ENCODE measurements at regions not wholly inside any gene's neighbourhood (a gene's known extent, or its start where the extent isn't known, plus 50 kb on each side); places are given as distances from the start of the nearest gene placed in this dataset.
"Not testable (repeated sequence)": the region's sequence is repeated elsewhere in the genome, so short reads cannot be mapped to it uniquely, and the experiment has no call there.

GRCh38 chr2:60353406-60353800 is 200.1 kb downstream of the BCL11A start:
- DNase-seq = no peak
- H3K36me3 Mint-ChIP-seq (ENCODE audit: insufficient read depth in 2 of 2) = no peaks in the 10 kb centered on the region
- no peak for ATAC-seq (replicated peaks in 1 of 2)
- no peak overlapping the region for H3K4me3 Mint-ChIP-seq
- H3K9me3 Mint-ChIP-seq = no peaks in the 10 kb centered on the region
- peaks cover 14% of the 10 kb centered on the region for H3K4me1 Mint-ChIP-seq (ENCODE audit: low read depth)
- no peaks in the 10 kb centered on the region for H3K27me3 Mint-ChIP-seq (ENCODE audit: low read depth)
- no peak overlapping the region for H3K27ac Mint-ChIP-seq

- H3K4me3 Mint-ChIP-seq = no peak overlapping the region
- ATAC-seq (replicated peaks in 1 of 2) = no peak
- peaks cover 14% of the 10 kb centered on the region for H3K4me1 Mint-ChIP-seq (ENCODE audit: low read depth)
- no peak overlapping the region for H3K27ac Mint-ChIP-seq
- no peaks in the 10 kb centered on the region for H3K27me3 Mint-ChIP-seq (ENCODE audit: low read depth)
- no peaks in the 10 kb centered on the region for H3K36me3 Mint-ChIP-seq (ENCODE audit: insufficient read depth in 2 of 2)
- no peaks in the 10 kb centered on the region for H3K9me3 Mint-ChIP-seq
- DNase-seq = no peak
Measured at GRCh38 chr2:60352491-60353405, 200.7 kb downstream of the BCL11A start.

- no peak for DNase-seq
- Mint-ChIP-seq H3K4me3 (no peak overlapping the region), H3K36me3 (ENCODE audit: insufficient read depth in 2 of 2) (no peaks in the 10 kb centered on the region), H3K9me3 (no peaks in the 10 kb centered on the region), H3K27ac (no peak overlapping the region), H3K27me3 (ENCODE audit: low read depth) (no peaks in the 10 kb centered on the region), H3K4me1 (ENCODE audit: low read depth) (peaks cover 14% of the 10 kb centered on the region)
- no peak for ATAC-seq (replicated peaks in 1 of 2)
Measured at GRCh38 chr2:60351802-60352201, 201.7 kb downstream of the BCL11A start.

- no peak overlapping the region for H3K4me3 Mint-ChIP-seq
- H3K4me1 Mint-ChIP-seq (ENCODE audit: low read depth) = peaks cover 9% of the 10 kb centered on the region
- no peaks in the 10 kb centered on the region for H3K36me3 Mint-ChIP-seq (ENCODE audit: insufficient read depth in 2 of 2)
- DNase-seq = no peak
- H3K9me3 Mint-ChIP-seq = no peaks in the 10 kb centered on the region
- H3K27ac Mint-ChIP-seq = no peak overlapping the region
- ATAC-seq (replicated peaks in 1 of 2) = no peak
- H3K27me3 Mint-ChIP-seq (ENCODE audit: low read depth) = no peaks in the 10 kb centered on the region
Measured at GRCh38 chr2:60351321-60351720, 202.1 kb downstream of the BCL11A start.

- DNase-seq = no peak
- no peaks in the 10 kb centered on the region for H3K36me3 Mint-ChIP-seq (ENCODE audit: insufficient read depth in 2 of 2)
- ATAC-seq (replicated peaks in 1 of 2) = no peak
- peaks cover 4% of the 10 kb centered on the region for H3K4me1 Mint-ChIP-seq (ENCODE audit: low read depth)
- no peaks in the 10 kb centered on the region for H3K27me3 Mint-ChIP-seq (ENCODE audit: low read depth)
- no peak overlapping the region for H3K27ac Mint-ChIP-seq
- H3K9me3 Mint-ChIP-seq = no peaks in the 10 kb centered on the region
- no peak overlapping the region for H3K4me3 Mint-ChIP-seq
Measured at GRCh38 chr2:60350791-60351190, 202.7 kb downstream of the BCL11A start.

- H3K4me1 Mint-ChIP-seq (ENCODE audit: low read depth) = no peaks in the 10 kb centered on the region
- no peak for DNase-seq
- no peaks in the 10 kb centered on the region for H3K36me3 Mint-ChIP-seq (ENCODE audit: insufficient read depth in 2 of 2)
- ATAC-seq (replicated peaks in 1 of 2) = no peak
- H3K27me3 Mint-ChIP-seq (ENCODE audit: low read depth) = peaks cover 7% of the 10 kb centered on the region
- H3K9me3 Mint-ChIP-seq = no peaks in the 10 kb centered on the region
- no peak overlapping the region for H3K27ac Mint-ChIP-seq
- no peak overlapping the region for H3K4me3 Mint-ChIP-seq
Measured at GRCh38 chr2:60347781-60348180, 205.7 kb downstream of the BCL11A start.

- H3K4me3 Mint-ChIP-seq; DNase-seq; ATAC-seq (replicated peaks in 1 of 2); H3K4me1 Mint-ChIP-seq (ENCODE audit: low read depth); H3K27ac Mint-ChIP-seq; H3K36me3 Mint-ChIP-seq (ENCODE audit: insufficient read depth in 2 of 2); H3K9me3 Mint-ChIP-seq: not testable (repeated sequence)
- H3K27me3 Mint-ChIP-seq (ENCODE audit: low read depth) = peaks cover 15% of the 10 kb centered on the region
Measured at GRCh38 chr2:60342491-60342890, 211.0 kb downstream of the BCL11A start.

GRCh38 chr2:60341151-60341550 is 212.3 kb downstream of the BCL11A start:
- H3K27ac Mint-ChIP-seq = no peak overlapping the region
- no peak for ATAC-seq (replicated peaks in 1 of 2)
- H3K9me3 Mint-ChIP-seq = peaks cover 0 to 2% of the 10 kb centered on the region in 2 donors
- H3K36me3 Mint-ChIP-seq (ENCODE audit: insufficient read depth in 2 of 2) = no peaks in the 10 kb centered on the region
- H3K27me3 Mint-ChIP-seq (ENCODE audit: low read depth) = peaks cover 15% of the 10 kb centered on the region
- no peak overlapping the region for H3K4me3 Mint-ChIP-seq
- H3K4me1 Mint-ChIP-seq (ENCODE audit: low read depth) = no peaks in the 10 kb centered on the region
- no peak for DNase-seq

GRCh38 chr2:60339286-60339685 is 214.2 kb downstream of the BCL11A start:
- Mint-ChIP-seq H3K4me3 (no peak overlapping the region), H3K4me1 (ENCODE audit: low read depth) (no peaks in the 10 kb centered on the region), H3K36me3 (ENCODE audit: insufficient read depth in 2 of 2) (no peaks in the 10 kb centered on the region)

GRCh38 chr2:60337142-60337497 is 216.3 kb downstream of the BCL11A start:
- Mint-ChIP-seq H3K4me3 (no peak overlapping the region), H3K4me1 (ENCODE audit: low read depth) (no peaks in the 10 kb centered on the region), H3K9me3 (peaks cover 0 to 2% of the 10 kb centered on the region in 2 donors), H3K27ac (no peak overlapping the region), H3K36me3 (ENCODE audit: insufficient read depth in 2 of 2) (no peaks in the 10 kb centered on the region), H3K27me3 (ENCODE audit: low read depth) (peaks cover 8% of the 10 kb centered on the region)
- DNase-seq (no peak), ATAC-seq (replicated peaks in 1 of 2) (no peak)

More at GRCh38 chr2:60339286-60339685, 214.2 kb downstream of the BCL11A start:
- Mint-ChIP-seq H3K27me3 (ENCODE audit: low read depth) (peaks cover 8% of the 10 kb centered on the region), H3K27ac (no peak overlapping the region), H3K9me3 (peaks cover 0 to 2% of the 10 kb centered on the region in 2 donors)
- ATAC-seq (replicated peaks in 1 of 2) = no peak
- DNase-seq = no peak

- ATAC-seq (replicated peaks in 1 of 2) (no peak), DNase-seq (no peak)
- Mint-ChIP-seq H3K9me3 (peaks cover 0 to 2% of the 10 kb centered on the region in 2 donors), H3K27me3 (ENCODE audit: low read depth) (peaks cover 8% of the 10 kb centered on the region), H3K4me1 (ENCODE audit: low read depth) (no peaks in the 10 kb centered on the region), H3K4me3 (no peak overlapping the region), H3K27ac (no peak overlapping the region), H3K36me3 (ENCODE audit: insufficient read depth in 2 of 2) (no peaks in the 10 kb centered on the region)
Measured at GRCh38 chr2:60336442-60337141, 216.9 kb downstream of the BCL11A start.

- no peaks in the 10 kb centered on the region for H3K4me1 Mint-ChIP-seq (ENCODE audit: low read depth)
- no peak overlapping the region for H3K4me3 Mint-ChIP-seq
- ATAC-seq (replicated peaks in 1 of 2) = no peak
- no peak for DNase-seq
- H3K9me3 Mint-ChIP-seq = peaks cover 0 to 2% of the 10 kb centered on the region in 2 donors
- H3K36me3 Mint-ChIP-seq (ENCODE audit: insufficient read depth in 2 of 2) = no peaks in the 10 kb centered on the region
- H3K27me3 Mint-ChIP-seq (ENCODE audit: low read depth) = peaks cover 8% of the 10 kb centered on the region
- no peak overlapping the region for H3K27ac Mint-ChIP-seq
Measured at GRCh38 chr2:60335533-60336237, 217.8 kb downstream of the BCL11A start.

GRCh38 chr2:60334610-60335009 is 218.8 kb downstream of the BCL11A start:
- DNase-seq (no peak), ATAC-seq (replicated peaks in 1 of 2) (no peak)

More at GRCh38 chr2:60334610-60335009, 218.8 kb downstream of the BCL11A start:
- Mint-ChIP-seq H3K4me1 (ENCODE audit: low read depth) (no peaks in the 10 kb centered on the region), H3K4me3 (no peak overlapping the region), H3K9me3 (no peaks in the 10 kb centered on the region), H3K27ac (no peak overlapping the region), H3K36me3 (ENCODE audit: insufficient read depth in 2 of 2) (no peaks in the 10 kb centered on the region), H3K27me3 (ENCODE audit: low read depth) (peaks cover 7% of the 10 kb centered on the region)

All from activated T-cell treated with anti-CD3 and anti-CD28 coated beads, Interleukin-2, amount 50 U/mL, for 72 hours (primary cell).